Inflammatory macrophage treated with lipopolysaccharide for 1 hour (primary cell): ENCODE measurements at regions not wholly inside any gene's neighbourhood (a gene's known extent, or its start where the extent isn't known, plus 50 kb on each side); places are given as distances from the start of the nearest gene placed in this dataset.

ENCODE experiments used
- DNase-seq, 2 donors: peaks; one replicate each; pipeline ENCODE4 v3.0.0-alpha.2; 2020 to 2022

- DNase-seq, result no peak
These were observed 111.2 kb upstream of the ASIC2 start for GRCh38 chr17:33404070-33404819.

GRCh38 chr17:33416131-33416530 lies 123.0 kb upstream of the ASIC2 start:
- no peak for DNase-seq

GRCh38 chr17:33421933-33422332 lies 128.8 kb upstream of the ASIC2 start:
- DNase-seq, result no peak

GRCh38 chr17:33433581-33433980 lies 140.5 kb upstream of the ASIC2 start:
- DNase-seq, result no peak

GRCh38 chr17:33434841-33435240 lies 141.7 kb upstream of the ASIC2 start:
- no peak for DNase-seq

- DNase-seq, result no peak
These were observed 142.7 kb upstream of the ASIC2 start for GRCh38 chr17:33435721-33436301.

GRCh38 chr17:33436321-33436720 lies 143.2 kb upstream of the ASIC2 start:
- DNase-seq, result no peak

GRCh38 chr17:33438139-33438538 lies 145.0 kb upstream of the ASIC2 start:
- DNase-seq, result peak in 1 of 2 donors; percentile 0

GRCh38 chr17:33438578-33438977 lies 145.5 kb upstream of the ASIC2 start:
- DNase-seq, result no peak

- no peak for DNase-seq
These were observed 149.2 kb upstream of the ASIC2 start for GRCh38 chr17:33442320-33442719.

- DNase-seq, result no peak
These were observed 151.6 kb upstream of the ASIC2 start for GRCh38 chr17:33444731-33445130.

- DNase-seq, result no peak
These were observed 154.0 kb upstream of the ASIC2 start for GRCh38 chr17:33447090-33447489.

GRCh38 chr17:33451221-33451620 lies 158.1 kb upstream of the ASIC2 start:
- DNase-seq, result no peak

- no peak for DNase-seq
These were observed 164.4 kb upstream of the ASIC2 start for GRCh38 chr17:33457477-33457876.

- DNase-seq, result no peak
These were observed 166.2 kb upstream of the ASIC2 start for GRCh38 chr17:33459078-33459940.

- no peak for DNase-seq
These were observed 167.8 kb upstream of the ASIC2 start for GRCh38 chr17:33460781-33461450.

- DNase-seq, result no peak
These were observed 170.8 kb upstream of the ASIC2 start for GRCh38 chr17:33463887-33464286.

GRCh38 chr17:33464669-33465280 lies 171.7 kb upstream of the ASIC2 start:
- DNase-seq, result no peak

- no peak for DNase-seq
These were observed 176.3 kb upstream of the ASIC2 start for GRCh38 chr17:33469421-33469820.

GRCh38 chr17:33469911-33470310 lies 176.8 kb upstream of the ASIC2 start:
- no peak for DNase-seq

- no peak for DNase-seq
These were observed 180.0 kb upstream of the ASIC2 start for GRCh38 chr17:33473061-33473460.

- no peak for DNase-seq
These were observed 181.7 kb upstream of the ASIC2 start for GRCh38 chr17:33474789-33475188.

GRCh38 chr17:33475594-33475993 lies 182.5 kb upstream of the ASIC2 start:
- DNase-seq, result no peak
